NCI-H526 treated with DMSO at 0.1 percent for 48 hours (cell line): ENCODE measurements at regions not wholly inside any gene's neighbourhood (a gene's known extent, or its start where the extent isn't known, plus 50 kb on each side); places are given as distances from the start of the nearest gene placed in this dataset.
"Not testable (repeated sequence)": the region's sequence is repeated elsewhere in the genome, so short reads cannot be mapped to it uniquely, and the experiment has no call there.

ENCODE experiments used
- DNase-seq: peaks from one replicate; lab custom pipeline; 2025; lab: John Stamatoyannopoulos, UW

DNA sequence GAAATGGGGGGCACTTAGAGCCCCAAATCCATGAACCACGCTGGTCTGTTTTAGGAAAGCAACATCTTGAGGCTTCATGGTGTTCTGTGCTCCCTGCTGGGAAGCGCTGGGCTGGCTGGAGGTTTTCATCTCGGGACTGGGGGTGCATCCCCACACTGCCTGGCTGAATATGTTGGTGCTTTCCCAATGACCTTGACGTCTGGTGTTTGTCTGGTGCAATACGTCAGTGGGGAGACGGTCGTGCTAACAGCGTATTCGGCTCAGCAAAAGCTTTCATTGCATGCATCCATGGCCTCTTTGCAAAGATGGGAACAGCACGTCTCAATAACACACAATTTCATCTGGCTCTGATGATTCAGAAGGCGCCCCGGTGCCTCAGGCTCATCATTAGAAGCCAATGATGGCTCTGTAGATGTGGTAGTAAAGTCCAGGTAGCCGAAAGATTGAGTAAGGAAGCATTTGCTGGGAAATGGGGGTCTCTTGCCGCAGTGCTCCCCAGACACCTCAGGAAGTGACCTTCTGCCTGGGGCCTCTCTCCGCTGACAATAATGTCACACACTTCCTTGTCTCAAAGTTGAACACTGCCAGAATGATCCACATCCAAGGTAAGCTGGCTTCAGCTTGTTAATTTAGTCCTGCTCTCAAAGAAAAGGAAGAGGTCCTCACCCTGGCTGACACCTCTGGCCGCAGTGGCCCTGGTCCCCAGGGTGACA, 97.7 kb downstream of the ING1 start:
- DNase-seq, result no peak

DNA sequence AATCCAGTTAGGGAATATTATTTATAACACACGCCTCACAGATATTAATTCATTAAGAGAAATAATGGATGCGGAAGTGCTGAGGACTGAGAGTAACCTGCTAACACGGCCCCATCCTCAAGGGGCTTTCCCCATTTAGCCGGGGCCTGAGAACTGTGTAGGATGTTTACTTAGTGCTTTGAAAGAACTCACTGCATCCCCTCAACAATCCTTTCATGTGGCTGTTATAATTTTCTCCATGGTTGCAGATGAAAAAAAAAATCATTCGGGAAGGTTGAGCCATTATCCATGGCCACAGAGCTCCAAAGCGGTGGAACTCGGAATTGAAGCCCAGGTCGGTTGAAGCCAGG, 98.2 kb downstream of the ING1 start:
- no peak for DNase-seq

DNA sequence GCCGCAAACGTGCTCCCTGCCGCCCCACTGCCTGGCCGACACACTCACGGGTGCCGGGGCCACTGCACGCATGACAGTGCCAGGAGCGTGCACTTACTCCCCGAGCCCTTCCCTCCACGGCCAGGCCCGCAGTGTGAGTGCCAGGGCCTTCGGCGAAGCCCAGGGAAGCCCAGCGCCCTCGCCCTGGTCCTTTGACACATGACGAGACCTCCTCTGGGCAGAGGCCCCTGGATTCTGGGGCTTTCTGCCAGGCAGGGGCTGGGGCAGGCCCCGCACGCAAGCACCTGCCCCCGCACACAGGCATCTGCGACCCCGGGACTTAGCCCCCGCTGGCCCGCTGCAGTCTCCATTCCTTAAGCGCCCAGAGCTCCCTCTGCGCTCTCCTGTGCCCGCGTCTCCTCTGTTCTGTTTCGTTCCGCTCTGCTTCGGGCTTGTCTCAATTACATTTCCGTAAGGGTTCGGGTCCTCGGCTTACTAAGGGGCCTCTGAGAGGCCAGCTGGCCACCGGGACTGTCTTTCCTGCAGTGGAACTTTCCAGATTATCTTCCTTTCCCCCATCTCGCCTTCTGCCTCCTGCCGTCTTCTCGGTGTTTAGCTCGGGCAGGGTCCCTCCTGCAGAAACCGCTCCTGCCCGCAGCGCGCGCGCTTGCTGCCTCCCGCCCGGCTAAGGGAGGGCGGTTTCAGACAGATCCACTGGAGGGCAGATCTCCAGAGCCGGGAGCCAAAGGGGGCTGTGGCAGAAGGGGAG, 98.8 kb downstream of the ING1 start:
- DNase-seq, result no peak

DNA sequence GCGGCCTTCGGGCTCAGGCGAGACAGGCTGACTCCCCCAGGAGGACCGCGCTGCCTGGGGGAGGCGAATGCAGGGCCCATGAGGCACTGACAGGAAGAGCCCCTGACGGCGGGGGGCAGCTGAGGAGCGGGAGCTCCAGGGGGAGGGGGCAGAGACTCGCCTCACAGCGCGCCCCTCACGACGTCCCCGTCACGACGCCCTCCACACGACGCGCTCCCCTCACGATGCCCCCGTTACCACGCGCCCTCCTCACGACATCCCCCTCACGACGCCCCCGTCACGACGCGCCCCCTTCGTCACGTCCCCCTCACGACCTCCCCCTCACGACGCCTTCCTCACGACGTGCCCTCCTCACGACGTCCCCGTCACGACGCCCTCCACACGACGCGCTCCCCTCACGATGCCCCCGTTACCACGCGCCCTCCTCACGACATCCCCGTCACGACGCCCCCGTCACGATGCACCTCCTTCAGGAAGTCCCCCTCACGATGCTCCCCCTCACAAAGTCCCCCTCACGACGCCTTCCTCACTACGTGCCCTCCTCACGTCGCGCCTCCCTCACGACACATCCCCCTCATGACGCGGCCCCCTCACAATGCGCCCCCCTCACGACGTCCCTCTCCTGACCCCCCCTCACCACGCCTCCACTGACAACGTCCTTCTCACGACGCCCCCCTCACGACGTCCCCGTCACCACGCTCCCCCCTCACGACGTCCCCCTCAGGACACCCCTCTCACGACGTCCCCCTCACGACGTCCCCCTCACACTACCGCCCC, 99.6 kb downstream of the ING1 start:
- no peak for DNase-seq

GRCh38 chr13:110813646-110814624, 100.4 kb downstream of the ING1 start:
- DNase-seq, result no peak

DNA sequence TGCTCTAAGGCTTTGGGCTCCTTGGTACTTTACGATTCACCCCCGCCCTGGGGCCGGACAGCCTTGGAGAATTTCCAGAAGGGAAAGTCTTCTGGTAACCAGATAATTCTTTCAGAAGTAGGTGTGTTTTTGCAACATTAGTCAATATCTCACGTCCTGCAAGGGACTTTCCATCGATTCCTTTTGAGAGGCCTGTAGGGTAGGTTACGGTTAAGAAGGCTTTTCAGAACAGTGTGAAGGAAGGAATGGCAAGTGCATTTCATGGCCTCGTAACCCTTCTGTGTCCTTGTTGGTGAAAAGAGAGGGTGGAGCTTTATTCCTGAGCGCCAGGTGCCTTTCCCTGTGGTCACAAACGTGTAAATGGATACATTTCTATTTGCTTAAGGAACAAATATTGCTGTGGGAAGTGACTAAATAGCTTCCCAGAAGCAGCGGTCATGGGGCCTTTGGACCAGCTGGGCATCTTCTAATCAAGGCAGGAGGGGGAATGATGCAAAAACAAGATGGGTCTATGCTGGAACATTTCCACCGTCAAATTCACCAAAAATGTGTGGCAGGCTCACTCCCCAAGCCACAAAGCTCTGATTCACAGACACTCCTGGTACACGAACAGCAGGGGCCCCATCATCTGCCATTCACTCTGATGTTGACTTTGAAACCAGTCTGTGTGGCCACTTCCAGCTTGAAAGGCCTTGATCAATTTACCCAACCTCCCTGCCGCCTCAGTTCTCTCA, 99.2 kb downstream of the ANKRD10 start:
- peak; percentile 75 for DNase-seq

- DNase-seq, result peak; percentile 27
These were observed 98.4 kb downstream of the ANKRD10 start for GRCh38 chr13:110816500-110816899.

GRCh38 chr13:110817143-110817542, 97.7 kb downstream of the ANKRD10 start:
- no peak for DNase-seq

GRCh38 chr13:110818747-110819146, 96.1 kb downstream of the ANKRD10 start:
- peak; percentile 61 for DNase-seq

DNA sequence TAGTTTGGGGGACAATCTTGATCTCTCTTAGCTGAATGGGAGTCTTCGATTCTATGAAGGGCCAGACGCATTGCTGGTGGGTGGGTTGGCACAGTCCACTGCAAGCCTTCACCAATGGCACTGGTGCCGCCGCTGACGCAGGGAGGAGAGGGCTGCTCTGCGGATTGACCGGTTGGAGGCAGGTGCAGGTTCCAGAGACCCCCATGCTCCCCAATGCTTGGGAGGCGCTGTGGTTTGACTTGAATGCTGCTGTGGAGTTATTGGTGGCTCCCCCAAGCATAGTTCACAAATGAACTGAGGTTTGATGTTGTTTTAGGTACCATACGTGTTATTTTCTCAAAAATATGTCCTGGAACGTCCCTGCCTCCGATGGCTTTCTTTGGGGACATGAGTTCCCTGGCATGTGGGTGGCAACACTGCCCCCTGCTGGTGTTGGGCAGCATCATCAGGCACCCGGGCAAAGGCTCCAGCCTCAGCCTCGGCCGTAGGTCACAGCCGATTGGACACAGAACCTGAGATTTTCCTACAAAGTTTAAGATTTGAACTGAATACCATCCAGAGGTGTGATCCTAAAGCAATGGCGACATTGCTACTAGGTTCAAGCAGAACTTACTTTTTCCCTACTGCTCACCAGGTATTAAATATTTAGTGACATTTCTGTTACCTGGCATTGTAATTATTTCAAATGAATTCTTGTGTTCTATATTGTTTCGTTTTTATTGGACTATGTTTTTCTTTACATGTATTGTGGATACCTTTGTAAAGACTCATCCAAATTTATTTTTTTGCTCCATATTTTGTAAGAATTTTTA, 95.5 kb downstream of the ANKRD10 start:
- peak; percentile 75 for DNase-seq

DNA sequence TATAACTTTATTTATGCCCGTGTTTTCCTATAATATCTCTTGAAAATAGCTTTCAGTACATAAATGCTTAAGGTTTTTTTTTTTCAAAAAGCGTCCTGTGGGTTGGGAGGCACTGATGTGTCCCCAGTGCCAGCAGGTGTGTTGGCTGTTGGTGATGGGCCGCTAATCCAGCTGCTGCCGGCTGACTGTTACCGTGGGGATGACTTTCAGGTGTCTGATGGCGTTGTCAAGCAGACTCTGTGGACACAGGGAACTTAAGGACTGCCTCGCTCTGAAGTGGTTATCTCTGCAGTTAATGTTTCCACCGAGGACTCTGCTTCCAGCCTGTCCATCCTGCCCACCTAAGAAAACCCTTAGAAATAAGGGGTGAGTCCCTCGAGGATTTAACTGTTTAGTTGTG, 94.5 kb downstream of the ANKRD10 start:
- DNase-seq, result peak; percentile 46

GRCh38 chr13:110821837-110822668, 92.8 kb downstream of the ANKRD10 start:
- DNase-seq, result not testable (repeated sequence)

GRCh38 chr13:110822669-110822945, 92.3 kb downstream of the ANKRD10 start:
- DNase-seq, result no peak

DNA sequence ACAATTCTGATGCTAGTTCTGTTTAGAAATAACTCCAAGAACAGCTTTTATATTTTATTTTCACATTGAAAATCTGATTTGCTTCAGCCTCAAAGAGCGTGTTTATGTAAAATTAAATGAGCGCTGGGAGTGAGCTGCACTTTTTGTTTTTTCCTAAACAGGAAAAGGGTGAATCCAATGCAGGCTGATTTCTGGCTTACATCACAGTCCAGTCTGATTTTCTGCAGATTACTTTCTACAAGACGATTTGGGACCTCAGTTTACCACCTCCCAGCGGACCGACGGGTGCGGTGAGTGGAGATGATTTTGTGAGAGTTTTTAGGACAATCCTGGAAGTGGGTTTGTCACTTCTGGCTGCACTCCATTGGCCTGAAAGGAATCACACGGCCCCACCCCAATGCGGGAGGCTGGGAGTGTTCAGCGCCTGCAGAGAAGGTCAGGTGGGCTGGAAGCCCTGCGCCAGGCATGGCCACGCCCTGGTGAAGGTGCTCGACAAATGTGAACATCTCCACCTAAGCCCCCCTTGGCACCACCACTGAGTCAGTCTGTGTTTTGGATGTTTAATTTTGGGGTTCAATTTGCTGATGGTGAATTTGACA, 90.1 kb downstream of the ANKRD10 start:
- DNase-seq, result no peak

DNA sequence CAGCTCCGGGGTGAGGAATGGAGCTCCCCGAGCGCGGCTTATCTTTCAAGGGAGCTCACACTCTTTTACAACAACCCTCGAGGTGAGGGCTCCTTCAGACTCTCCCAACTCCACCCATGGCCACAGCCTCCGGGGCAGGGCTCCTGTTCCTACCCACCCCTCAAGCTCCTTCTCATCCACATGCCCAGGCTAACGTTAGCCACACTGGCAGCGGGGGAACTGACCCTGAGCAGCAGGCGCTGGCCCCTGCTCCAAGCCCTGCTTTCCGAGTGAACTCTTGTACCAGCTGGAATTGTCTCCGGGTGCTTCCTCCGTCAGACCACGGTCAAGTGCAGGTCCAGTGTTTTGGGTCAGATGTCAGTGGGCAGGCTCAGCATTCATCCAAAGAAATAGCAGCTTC, 89.4 kb downstream of the ANKRD10 start:
- DNase-seq, result no peak

GRCh38 chr13:110826101-110826500, 88.8 kb downstream of the ANKRD10 start:
- no peak for DNase-seq

GRCh38 chr13:110826861-110827672, 87.8 kb downstream of the ANKRD10 start:
- DNase-seq, result no peak
